SK-N-SH (cell line): ENCODE measurements at regions not wholly inside any gene's neighbourhood (a gene's known extent, or its start where the extent isn't known, plus 50 kb on each side); places are given as distances from the start of the nearest gene placed in this dataset.
"Not testable (repeated sequence)": the region's sequence is repeated elsewhere in the genome, so short reads cannot be mapped to it uniquely, and the experiment has no call there.

Source experiments
- CTCF ChIA-PET: fragments of 300-600, 350-600 bp; formaldehyde crosslinking; extraction: SDS; loops from one replicate; lab custom pipeline; 2021; lab: Yijun Ruan, JAX
- POLR2A ChIA-PET: fragments of 350-600 bp; sonication (Branson Sonifier 250); formaldehyde crosslinking; extraction: SDS; loops from one replicate; lab custom pipeline; 2020; ENCODE audit warnings: antibody characterized with exemption, inconsistent platforms; lab: Yijun Ruan, JAX
- DNase-seq: peaks from one replicate; pipeline ENCODE4 v3.0.0; 2012
- H2AFZ ChIP-seq: fragments of 200-600 bp; sonication (generic); 2 replicates; pipeline ENCODE4 v1.8.1; 2016; ENCODE audit warnings: antibody characterized with exemption, mild to moderate bottlenecking, low read depth
- H3F3A ChIP-seq: fragments of 200-600 bp; sonication (generic); replicated peaks from 2 replicates; pipeline ENCODE3; 2016; ENCODE audit warnings: antibody characterized with exemption, mild to moderate bottlenecking; ENCODE audit not compliant: insufficient read depth
- H3K27ac ChIP-seq, 2 experiments: fragments of 200-500 bp in 1 of 2; fragments of 200-600 bp in 1 of 2; sonication (Bioruptor generic) in 1 of 2; sonication (generic), shearing (Covaris generic) in 1 of 2; 2 replicates each; pipeline versions ENCODE4 v1.5.1 to v1.6.1; 2014 to 2016; ENCODE audit warnings: low read depth in 2 of 2, inconsistent platforms in 1 of 2, low read length in 1 of 2, mild to moderate bottlenecking in 1 of 2, mixed read lengths in 1 of 2
- H3K27me3 ChIP-seq: fragments of 200-600 bp; sonication (generic), shearing (Covaris generic); 2 replicates; pipeline ENCODE4 v1.6.1; 2016; ENCODE audit warnings: mixed run types; ENCODE audit not compliant: insufficient read depth
- H3K36me3 ChIP-seq, 2 experiments: fragments of 200-500 bp in 1 of 2; fragments of 200-600 bp in 1 of 2; sonication (Bioruptor generic) in 1 of 2; sonication (generic) in 1 of 2; replicated peaks in 1 of 2; 2 replicates each; pipeline versions ENCODE3 to v1.5.1; 2014 to 2016; ENCODE audit warnings: low read length in 1 of 2, mild to moderate bottlenecking in 1 of 2; ENCODE audit not compliant: insufficient read depth in 2 of 2, control insufficient read depth in 1 of 2
- H3K4me1 ChIP-seq, 2 experiments: fragments of 200-500 bp in 1 of 2; fragments of 200-600 bp in 1 of 2; sonication (Bioruptor generic) in 1 of 2; sonication (generic), shearing (Covaris generic) in 1 of 2; 2 replicates each; pipeline versions ENCODE4 v1.5.1 to v1.6.1; 2014 to 2016; ENCODE audit warnings: low read depth in 1 of 2, low read length in 1 of 2, mixed run types in 1 of 2; ENCODE audit not compliant: insufficient read depth in 2 of 2, control insufficient read depth in 1 of 2
- H3K4me2 ChIP-seq: fragments of 200-600 bp; sonication (generic), shearing (Covaris generic); 2 replicates; pipeline ENCODE4 v1.6.1; 2017; ENCODE audit warnings: mixed run types
- H3K4me3 ChIP-seq, 2 experiments: fragments of 200-500 bp in 1 of 2; fragments of 200-600 bp in 1 of 2; sonication (Bioruptor generic) in 1 of 2; sonication (generic), shearing (Covaris generic) in 1 of 2; 2 replicates each; pipeline versions ENCODE4 v1.5.1 to v1.8.1; 2014 to 2016; ENCODE audit warnings: low read depth in 2 of 2, inconsistent platforms in 1 of 2, low read length in 1 of 2, mild to moderate bottlenecking in 1 of 2, mixed read lengths in 1 of 2, moderate library complexity in 1 of 2
- H3K79me2 ChIP-seq: fragments of 200-600 bp; sonication (generic); 2 replicates; pipeline ENCODE4 v1.8.1; 2017; ENCODE audit warnings: mild to moderate bottlenecking; ENCODE audit not compliant: insufficient read depth
- H3K9ac ChIP-seq: fragments of 200-600 bp; sonication (generic); 2 replicates; pipeline ENCODE4 v1.6.1; 2017; ENCODE audit warnings: mixed run types
- H3K9me2 ChIP-seq: fragments of 200-600 bp; sonication (generic); 2 replicates; pipeline ENCODE4 v1.6.1; 2017; ENCODE audit warnings: mixed run types
- H3K9me3 ChIP-seq: fragments of 200-600 bp; sonication (generic); 2 replicates; pipeline ENCODE4 v1.6.1; 2017; ENCODE audit warnings: mixed run types, mild to moderate bottlenecking, moderate library complexity
- H4K20me1 ChIP-seq: fragments of 200-600 bp; sonication (generic); 2 replicates; pipeline ENCODE4 v1.6.1; 2017; ENCODE audit warnings: mild to moderate bottlenecking, mixed run types; ENCODE audit not compliant: insufficient read depth
- ELF1 ChIP-seq: IDR thresholded peaks from 2 replicates; pipeline ENCODE4 v1.4.0; 2012
- EZH2phosphoT487 ChIP-seq: fragments of 200-600 bp; sonication (generic); IDR thresholded peaks from 2 replicates; pipeline ENCODE4 v1.6.1; 2017; ENCODE audit warnings: low read depth, mixed run types, mild to moderate bottlenecking, antibody characterized with exemption, moderate library complexity, borderline replicate concordance
- FOXJ3 ChIP-seq: sonication (generic); formaldehyde crosslinking; IDR thresholded peaks from 2 replicates; pipeline ENCODE4 v1.5.1; 2020; ENCODE audit warnings: mild to moderate bottlenecking, missing genetic modification reagents
- FOXM1 ChIP-seq: IDR thresholded peaks from 2 replicates; pipeline ENCODE4 v1.4.0; 2012; ENCODE audit warnings: low read depth, mild to moderate bottlenecking
- GABPA ChIP-seq: IDR thresholded peaks from 2 replicates; pipeline ENCODE4 v1.4.0; 2012; ENCODE audit warnings: low read depth, mild to moderate bottlenecking
- GATA2 ChIP-seq: sonication (generic); formaldehyde crosslinking; IDR thresholded peaks from 2 replicates; pipeline ENCODE4 v1.5.0; 2020; ENCODE audit warnings: mild to moderate bottlenecking, missing genetic modification reagents
- IRF3 ChIP-seq: fragments of 150-350 bp; IDR thresholded peaks from 2 replicates; pipeline ENCODE4 v1.6.1; 2016; ENCODE audit warnings: mild to moderate bottlenecking, low read depth, low read length
- PBX3 ChIP-seq: IDR thresholded peaks from 2 replicates; pipeline ENCODE4; 2012
- RAD21 ChIP-seq: IDR thresholded peaks from 2 replicates; pipeline ENCODE4 v1.6.1; 2012; ENCODE audit warnings: mild to moderate bottlenecking, low read length
- RCOR1 ChIP-seq: fragments of 150-350 bp; IDR thresholded peaks from 2 replicates; pipeline ENCODE4 v1.6.1; 2017; ENCODE audit warnings: antibody characterized with exemption, low read length
- RFX5 ChIP-seq: IDR thresholded peaks from 2 replicates; pipeline ENCODE4 v1.6.1; 2012; ENCODE audit warnings: mild to moderate bottlenecking, improper control_type of control experiment, low read length
- RXRA ChIP-seq: IDR thresholded peaks from 2 replicates; pipeline ENCODE4 v1.4.0; 2012; ENCODE audit warnings: low read depth, mild to moderate bottlenecking, borderline replicate concordance
- SMC3 ChIP-seq: IDR thresholded peaks from 2 replicates; pipeline ENCODE4 v1.6.1; 2012; ENCODE audit warnings: low read depth, low read length, improper control_type of control experiment
- TAF1 ChIP-seq: IDR thresholded peaks from 2 replicates; pipeline ENCODE4 v1.6.1; 2012; ENCODE audit warnings: low read depth, mild to moderate bottlenecking, low read length, moderate library complexity, borderline replicate concordance
- TEAD4 ChIP-seq: IDR thresholded peaks from 2 replicates; pipeline ENCODE4 v1.4.0; 2012; ENCODE audit warnings: mild to moderate bottlenecking, borderline replicate concordance; ENCODE audit not compliant: insufficient read depth
- USF2 ChIP-seq: fragments of 150-350 bp; IDR thresholded peaks from 2 replicates; pipeline ENCODE4 v1.6.1; 2017; ENCODE audit warnings: antibody characterized with exemption, low read length, low read depth, borderline replicate concordance
- WGBS: methylation state at CpG from one replicate; pipeline ENCODE4 v1.1.6; 2017; ENCODE audit warnings: low lambda C conversion rate; 5-methylcytosine and 5-hydroxymethylcytosine counted together

- Histone ChIP-seq H3K9me3 (no peaks in the 10 kb centered on the region), H3K79me2 (no peaks in the 10 kb centered on the region)
- CTCF ChIA-PET: interaction anchor here (10.2 kb wide), 1 partner anchor 120 kb away, joined by 165 read pairs; no protein-coding TSS in a partner anchor
- TF ChIP-seq RFX5 (no peak), RAD21 (no peak), SMC3 (no peak), PBX3 (no peak), RXRA (no peak), RCOR1 (no peak), IRF3 (no peak), FOXJ3 (CRISPR knock-in tag) (no peak), TAF1 (no peak), GABPA (no peak), USF2 (no peak), FOXM1 (no peak)
- TF ChIP-seq, all 33 proteins: peak for 0
- DNase-seq: no peak
- H3K9ac ChIP-seq: no peak overlapping the region
- POLR2A ChIA-PET: no interaction called here
- H2AFZ ChIP-seq: no peak overlapping the region
- no peaks in the 10 kb centered on the region for H3K27me3 ChIP-seq
- no peak overlapping the region for H3K4me2 ChIP-seq
- no peaks in the 10 kb centered on the region for H3K36me3 ChIP-seq
- H3K27ac ChIP-seq: no peak overlapping the region
- H3K4me3 ChIP-seq: no peak overlapping the region
- H3K9me2 ChIP-seq: no peaks in the 10 kb centered on the region
- WGBS: 90% methylated on average over 4 of the region's 4 CpGs
- no peaks in the 10 kb centered on the region for H4K20me1 ChIP-seq
- H3K4me1 ChIP-seq: peaks cover 0 to 13% of the 10 kb centered on the region in 2 experiments; a peak in 2 of 4 replicates
- H3F3A ChIP-seq: no peaks in the 10 kb centered on the region
These were observed 354.6 kb upstream of the ROPN1 start for GRCh38 chr3:124346487-124346886.

- WGBS: 69% methylated on average over 2 of the region's 2 CpGs
- Histone ChIP-seq H3K36me3 (no peaks in the 10 kb centered on the region), H3K9ac (no peak overlapping the region), H3K27ac (no peak overlapping the region; a peak in 1 of 4 replicates), H3K9me2 (no peaks in the 10 kb centered on the region), H3K27me3 (no peaks in the 10 kb centered on the region), H3K4me3 (no peak overlapping the region), H2AFZ (no peak overlapping the region), H4K20me1 (no peaks in the 10 kb centered on the region), H3K9me3 (no peaks in the 10 kb centered on the region), H3K4me1 (peaks cover 0 to 17% of the 10 kb centered on the region in 2 experiments; a peak in 2 of 4 replicates), H3F3A (no peaks in the 10 kb centered on the region), H3K79me2 (no peaks in the 10 kb centered on the region), H3K4me2 (no peak overlapping the region)
- TF ChIP-seq EZH2phosphoT487 (no peak), ELF1 (no peak), TEAD4 (no peak), RAD21 (peak; percentile 50), SMC3 (peak; percentile 37; the same call in 1 of the 2 replicates), GATA2 (no peak)
- DNase-seq: peak; percentile 34
- POLR2A ChIA-PET: no interaction called here
- CTCF ChIA-PET: interaction anchor here (0.7 to 10.2 kb wide), 12 partner anchors 8 to 213 kb away, joined by 3 to 165 read pairs (median 3); no protein-coding TSS in a partner anchor
These were observed 355.5 kb upstream of the ROPN1 start for GRCh38 chr3:124347418-124347817.

- H2AFZ ChIP-seq, H3K9me2 ChIP-seq, H3K79me2 ChIP-seq, H4K20me1 ChIP-seq, DNase-seq, H3K9ac ChIP-seq, H3F3A ChIP-seq, POLR2A ChIA-PET, H3K36me3 ChIP-seq, H3K4me2 ChIP-seq, H3K27ac ChIP-seq, H3K4me3 ChIP-seq, H3K9me3 ChIP-seq, H3K27me3 ChIP-seq: not testable (repeated sequence)
- H3K4me1 ChIP-seq: peaks cover 0 to 17% of the 10 kb centered on the region in 2 experiments; a peak in 2 of 4 replicates
- CTCF ChIA-PET: interaction anchor here (0.6 to 10.2 kb wide), 10 partner anchors 9 to 712 kb away, joined by 3 to 165 read pairs (median 4); partner anchors contain the start of gene KALRN
- WGBS: 94% methylated on average over 5 of the region's 5 CpGs
These were observed 356.6 kb upstream of the ROPN1 start for GRCh38 chr3:124348555-124348954.
